ENCODE measurements at regions not wholly inside any gene's neighbourhood (a gene's known extent, or its start where the extent isn't known, plus 50 kb on each side); places are given as distances from the start of the nearest gene placed in this dataset.

GRCh38 chr18:67901573-67901972 lies 385.1 kb upstream of the DSEL start:
- TF ChIP-seq CTCF (conservative IDR thresholded peaks at IDR 0.05) (no peak), EZH2 (IDR thresholded peaks at IDR 0.05; ENCODE audit: low read depth) (no peak)
- Histone ChIP-seq H3K36me3 (ENCODE audit: low read depth) (no peaks in the 10 kb centered on the region), H4K20me1 (ENCODE audit: insufficient read depth) (no peaks in the 10 kb centered on the region), H3K4me3 (no peak overlapping the region), H3K27ac (no peak overlapping the region), H2AFZ (no peak overlapping the region), H3K4me1 (replicated peaks; ENCODE audit: insufficient read depth) (no peaks in the 10 kb centered on the region), H3F3A (ENCODE audit: insufficient read depth, low read depth) (no peaks in the 10 kb centered on the region), H3K79me2 (ENCODE audit: low read depth) (no peaks in the 10 kb centered on the region), H3K27me3 (ENCODE audit: insufficient read depth, low read depth) (no peaks in the 10 kb centered on the region), H3K9me2 (ENCODE audit: insufficient read depth) (no peaks in the 10 kb centered on the region), H3K4me2 (no peak overlapping the region), H3K9me3 (ENCODE audit: insufficient read depth, low read depth) (peaks cover 3% of the 10 kb centered on the region; the same call in 1 of the 2 replicates)
- BruUV-seq (replicated peaks) = no TSS peak
- intact Hi-C loops (cut with micrococcal nuclease; ENCODE audit: unreplicated experiment) = no loop called here
- no peak for DNase-seq
- ChIA-PET CTCF (no interaction called here), POLR2A (ENCODE audit: unreplicated experiment) (no interaction called here)

GRCh38 chr18:67896451-67896850 lies 379.9 kb upstream of the DSEL start:
- H3K79me2 ChIP-seq (ENCODE audit: low read depth) = no peaks in the 10 kb centered on the region
- no peaks in the 10 kb centered on the region for H4K20me1 ChIP-seq (ENCODE audit: insufficient read depth)
- no peaks in the 10 kb centered on the region for H3K9me3 ChIP-seq (ENCODE audit: insufficient read depth, low read depth)
- no peaks in the 10 kb centered on the region for H3F3A ChIP-seq (ENCODE audit: insufficient read depth, low read depth)
- H3K36me3 ChIP-seq (ENCODE audit: low read depth) = no peaks in the 10 kb centered on the region
- ChIA-PET CTCF (no interaction called here), POLR2A (ENCODE audit: unreplicated experiment) (no interaction called here)
- no peaks in the 10 kb centered on the region for H3K27me3 ChIP-seq (ENCODE audit: insufficient read depth, low read depth)
- TF ChIP-seq CTCF (conservative IDR thresholded peaks at IDR 0.05) (no peak), EZH2 (IDR thresholded peaks at IDR 0.05; ENCODE audit: low read depth) (no peak)
- intact Hi-C loops (cut with micrococcal nuclease; ENCODE audit: unreplicated experiment) = no loop called here
- no peak for DNase-seq
- H3K4me1 ChIP-seq (replicated peaks; ENCODE audit: insufficient read depth) = no peaks in the 10 kb centered on the region
- H3K27ac ChIP-seq = no peak overlapping the region
- BruUV-seq (replicated peaks) = no TSS peak
- H3K4me2 ChIP-seq = no peak overlapping the region
- no peak overlapping the region for H2AFZ ChIP-seq
- H3K9me2 ChIP-seq (ENCODE audit: insufficient read depth) = no peaks in the 10 kb centered on the region
- no peak overlapping the region for H3K4me3 ChIP-seq

- H3K4me1 ChIP-seq (replicated peaks; ENCODE audit: insufficient read depth) = no peaks in the 10 kb centered on the region
- no peaks in the 10 kb centered on the region for H3K79me2 ChIP-seq (ENCODE audit: low read depth)
- CTCF ChIA-PET = no interaction called here
- no peaks in the 10 kb centered on the region for H3F3A ChIP-seq (ENCODE audit: insufficient read depth, low read depth)
- TF ChIP-seq EZH2 (IDR thresholded peaks at IDR 0.05; ENCODE audit: low read depth) (no peak), CTCF (conservative IDR thresholded peaks at IDR 0.05) (no peak)
- BruUV-seq (replicated peaks) = no TSS peak
- no peaks in the 10 kb centered on the region for H3K27me3 ChIP-seq (ENCODE audit: insufficient read depth, low read depth)
- intact Hi-C loops (cut with micrococcal nuclease; ENCODE audit: unreplicated experiment) = no loop called here
- H3K4me3 ChIP-seq = no peak overlapping the region
- no peak for DNase-seq
- no peaks in the 10 kb centered on the region for H4K20me1 ChIP-seq (ENCODE audit: insufficient read depth)
- H3K36me3 ChIP-seq (ENCODE audit: low read depth) = no peaks in the 10 kb centered on the region
- no peak overlapping the region for H2AFZ ChIP-seq
- POLR2A ChIA-PET (ENCODE audit: unreplicated experiment) = no interaction called here
- H3K9me3 ChIP-seq (ENCODE audit: insufficient read depth, low read depth) = no peaks in the 10 kb centered on the region
- no peak overlapping the region for H3K27ac ChIP-seq
- no peaks in the 10 kb centered on the region for H3K9me2 ChIP-seq (ENCODE audit: insufficient read depth)
- H3K4me2 ChIP-seq = no peak overlapping the region
Measured at GRCh38 chr18:67893916-67894315, 377.4 kb upstream of the DSEL start.
